GM21367 (cell line): ENCODE measurements at regions not wholly inside any gene's neighbourhood (a gene's known extent, or its start where the extent isn't known, plus 50 kb on each side); places are given as distances from the start of the nearest gene placed in this dataset.
"Not testable (repeated sequence)": the region's sequence is repeated elsewhere in the genome, so short reads cannot be mapped to it uniquely, and the experiment has no call there.

Experiments
- ATAC-seq: cut with Tn5 transposase; IDR thresholded peaks from one replicate; pipeline ENCODE4 v1.9.1; 2021; ENCODE audit not compliant: unreplicated experiment

GRCh38 chr4:84231539-84232055 is 267.5 kb downstream of the NKX6-1 start:
- ATAC-seq: no peak

GRCh38 chr4:84224522-84224921 is 274.6 kb downstream of the NKX6-1 start:
- ATAC-seq: no peak

GRCh38 chr4:84221704-84222103 is 277.4 kb downstream of the NKX6-1 start:
- ATAC-seq: no peak

GRCh38 chr4:84220990-84221389 is 278.1 kb downstream of the NKX6-1 start:
- ATAC-seq: no peak

GRCh38 chr4:84219656-84220055 is 279.4 kb downstream of the NKX6-1 start:
- no peak for ATAC-seq

- ATAC-seq: no peak
These were observed 281.1 kb downstream of the NKX6-1 start for GRCh38 chr4:84218031-84218430.

- no peak for ATAC-seq
These were observed 283.9 kb downstream of the NKX6-1 start for GRCh38 chr4:84215217-84215616.

- not testable (repeated sequence) for ATAC-seq
These were observed 292.9 kb downstream of the NKX6-1 start for GRCh38 chr4:84206226-84206625.

- ATAC-seq: no peak
These were observed 309.9 kb downstream of the NKX6-1 start for GRCh38 chr4:84189144-84189543.

GRCh38 chr4:84179409-84179808 is 319.7 kb downstream of the NKX6-1 start:
- no peak for ATAC-seq

- no peak for ATAC-seq
These were observed 321.1 kb downstream of the NKX6-1 start for GRCh38 chr4:84177831-84178542.

- no peak for ATAC-seq
These were observed 323.1 kb downstream of the NKX6-1 start for GRCh38 chr4:84176016-84176415.

GRCh38 chr4:84171871-84172270 is 327.2 kb downstream of the NKX6-1 start:
- no peak for ATAC-seq

- no peak for ATAC-seq
These were observed 331.5 kb downstream of the NKX6-1 start for GRCh38 chr4:84167564-84167963.

GRCh38 chr4:84167093-84167492 is 332.0 kb downstream of the NKX6-1 start:
- no peak for ATAC-seq

- ATAC-seq: no peak
These were observed 332.6 kb downstream of the NKX6-1 start for GRCh38 chr4:84166486-84166885.

- ATAC-seq: no peak
These were observed 334.9 kb downstream of the NKX6-1 start for GRCh38 chr4:84164201-84164600.

- no peak for ATAC-seq
These were observed 339.3 kb downstream of the NKX6-1 start for GRCh38 chr4:84159762-84160161.

- ATAC-seq: no peak
These were observed 340.4 kb downstream of the NKX6-1 start for GRCh38 chr4:84158670-84159069.

GRCh38 chr4:84151574-84151973 is 347.5 kb downstream of the NKX6-1 start:
- no peak for ATAC-seq

- no peak for ATAC-seq
These were observed 348.9 kb downstream of the NKX6-1 start for GRCh38 chr4:84150177-84150576.

GRCh38 chr4:84147831-84148230 is 351.3 kb downstream of the NKX6-1 start:
- no peak for ATAC-seq
